HG02759 (cell line): ENCODE measurements at regions not wholly inside any gene's neighbourhood (a gene's known extent, or its start where the extent isn't known, plus 50 kb on each side); places are given as distances from the start of the nearest gene placed in this dataset.
"Not testable (repeated sequence)": the region's sequence is repeated elsewhere in the genome, so short reads cannot be mapped to it uniquely, and the experiment has no call there.

Experiments
- ATAC-seq: cut with Tn5 transposase; IDR thresholded peaks from one replicate; pipeline ENCODE4 v1.9.1; 2021; ENCODE audit warnings: mild to moderate bottlenecking, moderate library complexity; ENCODE audit not compliant: unreplicated experiment

GRCh38 chr2:181789827-181790448, 101.6 kb upstream of the ITPRID2 start:
- ATAC-seq, result peak; percentile 25

GRCh38 chr2:181790716-181791649, 100.5 kb upstream of the ITPRID2 start:
- ATAC-seq, result peak; percentile 95

- ATAC-seq, result no peak
These were observed 98.6 kb upstream of the ITPRID2 start for GRCh38 chr2:181792906-181793305.

GRCh38 chr2:181798022-181798421, 93.5 kb upstream of the ITPRID2 start:
- ATAC-seq, result no peak

- ATAC-seq, result not testable (repeated sequence)
These were observed 89.2 kb upstream of the ITPRID2 start for GRCh38 chr2:181802300-181802699.

- ATAC-seq, result not testable (repeated sequence)
These were observed 87.4 kb upstream of the ITPRID2 start for GRCh38 chr2:181803903-181804799.

- no peak for ATAC-seq
These were observed 86.1 kb upstream of the ITPRID2 start for GRCh38 chr2:181805228-181806038.

- no peak for ATAC-seq
These were observed 85.5 kb upstream of the ITPRID2 start for GRCh38 chr2:181806039-181806392.

GRCh38 chr2:181807526-181807925, 84.0 kb upstream of the ITPRID2 start:
- ATAC-seq, result no peak

- no peak for ATAC-seq
These were observed 80.5 kb upstream of the ITPRID2 start for GRCh38 chr2:181810823-181811695.

GRCh38 chr2:181812106-181812743, 79.3 kb upstream of the ITPRID2 start:
- no peak for ATAC-seq

- ATAC-seq, result no peak
These were observed 77.5 kb upstream of the ITPRID2 start for GRCh38 chr2:181814057-181814491.

- ATAC-seq, result no peak
These were observed 74.0 kb upstream of the ITPRID2 start for GRCh38 chr2:181817509-181817908.

GRCh38 chr2:181818058-181818680, 73.4 kb upstream of the ITPRID2 start:
- ATAC-seq, result no peak

- no peak for ATAC-seq
These were observed 72.7 kb upstream of the ITPRID2 start for GRCh38 chr2:181818840-181819239.

- no peak for ATAC-seq
These were observed 70.5 kb upstream of the ITPRID2 start for GRCh38 chr2:181821049-181821448.

- no peak for ATAC-seq
These were observed 69.4 kb upstream of the ITPRID2 start for GRCh38 chr2:181822097-181822496.

GRCh38 chr2:181823405-181823804, 68.1 kb upstream of the ITPRID2 start:
- ATAC-seq, result no peak
